ENCODE measurements at regions not wholly inside any gene's neighbourhood (a gene's known extent, or its start where the extent isn't known, plus 50 kb on each side); places are given as distances from the start of the nearest gene placed in this dataset.

GRCh38 chr13:60318186-60318585, 78.8 kb upstream of the TDRD3 start:
- no peak for TF ChIP-seq CTCF (IDR thresholded peaks at IDR 0.05; ENCODE audit: borderline replicate concordance, extremely low read depth, low read length, poor library complexity, severe bottlenecking)
- TF ChIP-seq EZH2 (IDR thresholded peaks at IDR 0.05; ENCODE audit: borderline replicate concordance, low read depth, low read length, severe bottlenecking): no peak

Data from DND-41 (cell line).